ENCODE measurements at regions not wholly inside any gene's neighbourhood (a gene's known extent, or its start where the extent isn't known, plus 50 kb on each side); places are given as distances from the start of the nearest gene placed in this dataset.

DNA sequence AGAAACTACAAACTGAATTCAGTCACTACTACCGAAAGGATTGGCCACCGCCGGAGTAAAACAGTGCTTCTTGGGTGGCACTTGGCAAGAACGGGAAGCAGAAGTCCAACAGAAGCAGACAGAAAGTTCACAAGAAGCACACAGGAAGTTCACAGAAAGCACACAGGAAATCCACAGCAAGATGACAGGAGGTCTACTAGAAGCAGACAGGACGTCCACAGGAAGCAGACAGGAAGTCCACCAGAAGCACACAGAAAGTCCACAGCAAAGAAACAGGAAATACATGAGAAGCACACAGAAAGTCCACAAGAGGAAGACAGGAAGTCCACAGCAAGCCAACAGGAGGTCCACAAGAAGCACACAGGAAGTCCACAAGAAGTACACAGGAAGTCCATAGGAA is 399.2 kb upstream of the AUTS2 start:
- TF ChIP-seq, protein P1, sequence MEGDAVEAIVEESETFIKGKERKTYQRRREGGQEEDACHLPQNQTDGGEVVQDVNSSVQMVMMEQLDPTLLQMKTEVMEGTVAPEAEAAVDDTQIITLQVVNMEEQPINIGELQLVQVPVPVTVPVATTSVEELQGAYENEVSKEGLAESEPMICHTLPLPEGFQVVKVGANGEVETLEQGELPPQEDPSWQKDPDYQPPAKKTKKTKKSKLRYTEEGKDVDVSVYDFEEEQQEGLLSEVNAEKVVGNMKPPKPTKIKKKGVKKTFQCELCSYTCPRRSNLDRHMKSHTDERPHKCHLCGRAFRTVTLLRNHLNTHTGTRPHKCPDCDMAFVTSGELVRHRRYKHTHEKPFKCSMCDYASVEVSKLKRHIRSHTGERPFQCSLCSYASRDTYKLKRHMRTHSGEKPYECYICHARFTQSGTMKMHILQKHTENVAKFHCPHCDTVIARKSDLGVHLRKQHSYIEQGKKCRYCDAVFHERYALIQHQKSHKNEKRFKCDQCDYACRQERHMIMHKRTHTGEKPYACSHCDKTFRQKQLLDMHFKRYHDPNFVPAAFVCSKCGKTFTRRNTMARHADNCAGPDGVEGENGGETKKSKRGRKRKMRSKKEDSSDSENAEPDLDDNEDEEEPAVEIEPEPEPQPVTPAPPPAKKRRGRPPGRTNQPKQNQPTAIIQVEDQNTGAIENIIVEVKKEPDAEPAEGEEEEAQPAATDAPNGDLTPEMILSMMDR (IDR thresholded peaks at IDR 0.05): no peak
- no peak for TF ChIP-seq POLR2A (IDR thresholded peaks at IDR 0.05)
